Activated T-cell treated with anti-CD3 and anti-CD28 coated beads, Interleukin-2, amount 50 U/mL, for 24 hours (primary cell): ENCODE measurements at regions not wholly inside any gene's neighbourhood (a gene's known extent, or its start where the extent isn't known, plus 50 kb on each side); places are given as distances from the start of the nearest gene placed in this dataset.

Experiments
- DNase-seq: peaks from one replicate; pipeline ENCODE4 v3.0.0-alpha.2; 2020
- H3K27ac Mint-ChIP-seq: 2 replicates; pipeline ENCODE4 v1.8.0; 2020; ENCODE audit warnings: mild to moderate bottlenecking, mixed read lengths
- H3K27me3 Mint-ChIP-seq: 2 replicates; pipeline ENCODE4 v1.8.0; 2020; ENCODE audit warnings: mixed read lengths
- H3K36me3 Mint-ChIP-seq: 2 replicates; pipeline ENCODE4 v1.8.0; 2020; ENCODE audit warnings: low read depth, mixed read lengths
- H3K4me1 Mint-ChIP-seq: 2 replicates; pipeline ENCODE4 v1.8.0; 2020; ENCODE audit warnings: low read depth, mixed read lengths
- H3K4me3 Mint-ChIP-seq: 2 replicates; pipeline ENCODE4 v1.8.0; 2020; ENCODE audit warnings: mild to moderate bottlenecking, moderate library complexity, mixed read lengths
- H3K9me3 Mint-ChIP-seq: 2 replicates; pipeline ENCODE4 v1.8.0; 2020; ENCODE audit warnings: mixed read lengths

GRCh38 chr12:81942594-81942993 lies 183.4 kb upstream of the PPFIA2 start:
- no peaks in the 10 kb centered on the region for H3K27me3 Mint-ChIP-seq
- H3K9me3 Mint-ChIP-seq: no peaks in the 10 kb centered on the region
- DNase-seq: no peak
- peak overlapping the region; percentile 28 for H3K27ac Mint-ChIP-seq
- no peak overlapping the region for H3K4me3 Mint-ChIP-seq
- peaks cover 35% of the 10 kb centered on the region for H3K4me1 Mint-ChIP-seq
- no peaks in the 10 kb centered on the region for H3K36me3 Mint-ChIP-seq

DNA sequence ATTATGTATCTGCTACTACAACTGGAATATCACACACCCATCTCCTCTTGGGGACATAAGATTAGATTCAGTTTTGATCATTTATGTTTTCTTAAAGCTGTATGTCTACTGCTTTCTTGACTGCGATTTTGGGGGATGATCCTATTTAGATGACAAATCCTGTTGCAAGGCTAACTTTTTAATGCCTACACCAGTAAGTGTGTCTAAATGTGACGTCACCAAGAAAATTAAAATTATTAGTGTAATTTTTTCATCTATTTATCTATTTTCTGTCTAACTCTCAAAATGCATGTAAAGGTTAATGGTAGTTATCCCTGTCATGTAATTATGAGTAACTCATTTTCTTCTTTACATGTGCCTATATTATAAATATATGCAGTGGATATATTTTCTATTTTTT lies 170.9 kb upstream of the PPFIA2 start:
- no peaks in the 10 kb centered on the region for H3K4me1 Mint-ChIP-seq
- no peaks in the 10 kb centered on the region for H3K36me3 Mint-ChIP-seq
- no peak overlapping the region for H3K27ac Mint-ChIP-seq
- no peak for DNase-seq
- no peak overlapping the region for H3K4me3 Mint-ChIP-seq
- no peaks in the 10 kb centered on the region for H3K27me3 Mint-ChIP-seq
- H3K9me3 Mint-ChIP-seq: peaks cover 4% of the 10 kb centered on the region

- no peaks in the 10 kb centered on the region for H3K4me1 Mint-ChIP-seq
- H3K27me3 Mint-ChIP-seq: no peaks in the 10 kb centered on the region
- peaks cover 2% of the 10 kb centered on the region for H3K36me3 Mint-ChIP-seq
- no peak overlapping the region for H3K4me3 Mint-ChIP-seq
- peaks cover 27% of the 10 kb centered on the region for H3K9me3 Mint-ChIP-seq
- no peak for DNase-seq
- no peak overlapping the region for H3K27ac Mint-ChIP-seq
Measured at GRCh38 chr12:81896771-81897170, 137.6 kb upstream of the PPFIA2 start.

GRCh38 chr12:81888961-81889360 lies 129.8 kb upstream of the PPFIA2 start:
- H3K4me3 Mint-ChIP-seq: no peak overlapping the region
- no peaks in the 10 kb centered on the region for H3K27me3 Mint-ChIP-seq
- DNase-seq: no peak
- H3K4me1 Mint-ChIP-seq: no peaks in the 10 kb centered on the region
- no peak overlapping the region for H3K27ac Mint-ChIP-seq
- no peaks in the 10 kb centered on the region for H3K9me3 Mint-ChIP-seq
- H3K36me3 Mint-ChIP-seq: no peaks in the 10 kb centered on the region

GRCh38 chr12:81888106-81888740 lies 129.1 kb upstream of the PPFIA2 start:
- Mint-ChIP-seq H3K36me3 (no peaks in the 10 kb centered on the region), H3K4me3 (no peak overlapping the region), H3K9me3 (no peaks in the 10 kb centered on the region), H3K27me3 (no peaks in the 10 kb centered on the region), H3K4me1 (no peaks in the 10 kb centered on the region), H3K27ac (no peak overlapping the region)
- no peak for DNase-seq

- DNase-seq: no peak
- Mint-ChIP-seq H3K9me3 (no peaks in the 10 kb centered on the region), H3K27me3 (no peaks in the 10 kb centered on the region), H3K4me1 (peaks cover 7% of the 10 kb centered on the region), H3K36me3 (no peaks in the 10 kb centered on the region), H3K4me3 (no peak overlapping the region), H3K27ac (no peak overlapping the region)
Measured at GRCh38 chr12:81874586-81874985, 115.4 kb upstream of the PPFIA2 start.

GRCh38 chr12:81874166-81874565 lies 115.0 kb upstream of the PPFIA2 start:
- H3K4me1 Mint-ChIP-seq: peaks cover 7% of the 10 kb centered on the region
- no peak overlapping the region for H3K27ac Mint-ChIP-seq
- no peaks in the 10 kb centered on the region for H3K27me3 Mint-ChIP-seq
- H3K9me3 Mint-ChIP-seq: no peaks in the 10 kb centered on the region
- H3K36me3 Mint-ChIP-seq: no peaks in the 10 kb centered on the region
- no peak overlapping the region for H3K4me3 Mint-ChIP-seq
- no peak for DNase-seq

DNA sequence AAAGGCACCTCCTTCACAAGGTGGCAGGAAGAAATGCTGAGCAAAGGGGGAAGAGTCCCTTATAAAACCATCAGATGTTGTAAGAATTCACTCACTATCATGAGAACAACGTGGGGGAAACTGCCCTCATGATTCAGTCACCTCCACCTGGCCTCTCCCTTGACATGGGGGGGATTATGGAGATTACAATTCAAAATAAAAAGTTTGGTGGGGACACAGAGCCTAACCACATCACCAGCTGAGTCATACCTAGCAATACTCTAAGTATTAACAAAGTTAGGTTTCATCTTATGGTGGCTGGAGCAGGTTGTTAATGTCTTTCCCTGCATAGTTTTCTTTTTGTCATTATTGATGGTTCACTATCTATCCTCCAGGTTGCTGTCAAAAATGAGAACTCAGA lies 113.2 kb upstream of the PPFIA2 start:
- H3K27ac Mint-ChIP-seq: no peak overlapping the region
- H3K27me3 Mint-ChIP-seq: no peaks in the 10 kb centered on the region
- H3K9me3 Mint-ChIP-seq: no peaks in the 10 kb centered on the region
- H3K36me3 Mint-ChIP-seq: no peaks in the 10 kb centered on the region
- no peak overlapping the region for H3K4me3 Mint-ChIP-seq
- H3K4me1 Mint-ChIP-seq: peaks cover 7% of the 10 kb centered on the region
- DNase-seq: no peak

DNA sequence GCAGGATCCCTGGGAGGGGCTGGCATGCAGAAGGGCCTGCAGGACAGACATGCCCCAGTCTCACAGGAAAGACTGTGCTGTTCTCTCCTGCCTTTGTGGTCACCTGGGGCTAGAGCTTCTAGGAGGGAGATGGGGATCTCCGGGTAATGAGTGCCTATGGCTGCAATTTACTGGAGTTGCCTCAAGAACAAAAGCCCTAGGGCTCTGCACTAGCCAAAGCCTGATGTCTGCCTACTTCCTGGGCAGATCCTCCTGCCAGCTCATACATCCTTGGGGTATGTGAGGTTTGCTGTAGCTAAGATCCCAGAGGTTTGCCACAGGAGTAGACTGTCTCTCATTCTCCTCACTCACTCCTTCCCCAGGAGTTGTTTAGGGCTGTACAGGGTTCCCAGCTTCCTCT lies 106.9 kb upstream of the PPFIA2 start:
- Mint-ChIP-seq H3K27me3 (no peaks in the 10 kb centered on the region), H3K4me3 (no peak overlapping the region), H3K4me1 (no peaks in the 10 kb centered on the region)

GRCh38 chr12:81863406-81863805 lies 104.3 kb upstream of the PPFIA2 start:
- Mint-ChIP-seq H3K36me3 (no peaks in the 10 kb centered on the region), H3K27ac (no peak overlapping the region), H3K27me3 (no peaks in the 10 kb centered on the region), H3K4me3 (no peak overlapping the region), H3K9me3 (no peaks in the 10 kb centered on the region), H3K4me1 (peaks cover 2% of the 10 kb centered on the region)
- DNase-seq: no peak

More for the DNA sequence above, 106.9 kb upstream of the PPFIA2 start:
- H3K27ac Mint-ChIP-seq: no peak overlapping the region
- DNase-seq: no peak
- H3K36me3 Mint-ChIP-seq: no peaks in the 10 kb centered on the region
- H3K9me3 Mint-ChIP-seq: no peaks in the 10 kb centered on the region

GRCh38 chr12:81859521-81859920 lies 100.4 kb upstream of the PPFIA2 start:
- no peaks in the 10 kb centered on the region for H3K27me3 Mint-ChIP-seq
- DNase-seq: no peak
- no peak overlapping the region for H3K27ac Mint-ChIP-seq
- no peak overlapping the region for H3K4me3 Mint-ChIP-seq
- H3K4me1 Mint-ChIP-seq: peaks cover 2% of the 10 kb centered on the region
- H3K36me3 Mint-ChIP-seq: no peaks in the 10 kb centered on the region
- H3K9me3 Mint-ChIP-seq: no peaks in the 10 kb centered on the region

GRCh38 chr12:81843599-81843998 lies 84.4 kb upstream of the PPFIA2 start:
- no peak overlapping the region for H3K27ac Mint-ChIP-seq
- H3K36me3 Mint-ChIP-seq: no peaks in the 10 kb centered on the region
- no peaks in the 10 kb centered on the region for H3K27me3 Mint-ChIP-seq
- no peaks in the 10 kb centered on the region for H3K4me1 Mint-ChIP-seq
- H3K9me3 Mint-ChIP-seq: no peaks in the 10 kb centered on the region
- DNase-seq: no peak
- H3K4me3 Mint-ChIP-seq: no peak overlapping the region

DNA sequence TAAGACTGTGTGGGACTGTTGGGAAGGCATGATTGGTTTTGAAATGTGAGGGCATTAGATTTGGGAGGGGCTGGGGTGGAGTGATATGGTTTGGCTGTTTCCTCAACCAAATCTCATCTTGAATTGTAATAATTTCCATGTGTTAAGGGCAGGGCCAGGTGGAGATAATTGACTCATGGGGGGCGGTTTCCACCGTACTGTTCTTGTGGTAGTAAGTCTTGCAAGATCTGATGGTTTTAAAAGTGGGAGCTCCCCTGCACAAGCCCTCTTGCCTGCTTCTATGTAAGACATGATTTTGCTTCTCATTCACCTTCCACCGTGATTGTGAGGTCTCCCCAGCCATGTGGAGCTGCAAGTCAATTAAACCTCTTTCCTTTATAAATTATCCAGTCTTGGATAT lies 76.6 kb upstream of the PPFIA2 start:
- Mint-ChIP-seq H3K27ac (peak overlapping the region; percentile 87), H3K4me3 (no peak overlapping the region)
- no peak for DNase-seq

DNA sequence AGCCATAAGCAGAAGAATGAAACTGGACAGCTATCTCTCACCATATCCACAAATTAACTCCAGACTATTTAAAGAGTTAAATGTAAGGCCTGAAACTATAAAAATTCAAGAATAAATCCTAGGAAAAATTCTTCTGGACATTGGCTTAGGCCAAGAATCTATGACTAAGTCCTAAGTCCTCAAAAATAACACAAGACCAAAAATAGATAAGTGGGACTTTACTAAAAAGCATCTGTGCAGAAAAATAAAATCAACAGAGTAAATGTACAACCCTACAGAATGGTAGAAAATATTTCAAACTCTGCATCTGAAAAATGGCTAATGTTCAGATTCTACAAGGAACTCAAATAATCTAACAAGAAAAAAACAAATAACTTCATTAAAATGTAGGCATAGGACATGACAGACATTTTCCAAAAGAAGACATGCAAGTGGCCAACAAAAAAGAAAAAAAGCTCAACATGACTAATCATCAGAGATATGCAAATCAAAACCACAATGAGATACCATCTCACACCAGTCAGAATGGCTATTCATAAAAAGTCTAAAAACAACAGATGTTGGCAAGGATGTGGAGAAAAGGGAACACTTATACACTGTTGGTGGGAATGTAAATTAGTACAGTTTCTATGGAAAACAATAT lies 61.0 kb upstream of the PPFIA2 start:
- no peak for DNase-seq
- Mint-ChIP-seq H3K9me3 (peaks cover 7% of the 10 kb centered on the region), H3K36me3 (no peaks in the 10 kb centered on the region), H3K4me3 (no peak overlapping the region), H3K4me1 (peaks cover 23% of the 10 kb centered on the region), H3K27ac (peak overlapping the region; percentile 31), H3K27me3 (no peaks in the 10 kb centered on the region)

More for the DNA sequence above, 76.6 kb upstream of the PPFIA2 start:
- no peaks in the 10 kb centered on the region for H3K27me3 Mint-ChIP-seq
- H3K36me3 Mint-ChIP-seq: no peaks in the 10 kb centered on the region
- peaks cover 3% of the 10 kb centered on the region for H3K9me3 Mint-ChIP-seq
- peaks cover 21% of the 10 kb centered on the region for H3K4me1 Mint-ChIP-seq

GRCh38 chr12:81815611-81816010 lies 56.5 kb upstream of the PPFIA2 start:
- peak overlapping the region; percentile 14 for H3K27ac Mint-ChIP-seq
- H3K36me3 Mint-ChIP-seq: no peaks in the 10 kb centered on the region
- H3K9me3 Mint-ChIP-seq: peaks cover 13% of the 10 kb centered on the region
- DNase-seq: no peak
- H3K27me3 Mint-ChIP-seq: peaks cover 10% of the 10 kb centered on the region
- H3K4me1 Mint-ChIP-seq: peaks cover 26% of the 10 kb centered on the region
- H3K4me3 Mint-ChIP-seq: no peak overlapping the region
